GM20000 (cell line): ENCODE measurements at regions not wholly inside any gene's neighbourhood (a gene's known extent, or its start where the extent isn't known, plus 50 kb on each side); places are given as distances from the start of the nearest gene placed in this dataset.

Source experiments
- DNase-seq: peaks from one replicate; pipeline ENCODE4 v3.0.0; 2012; ENCODE audit warnings: low spot score
- CTCF ChIP-seq: IDR thresholded peaks from 2 replicates; pipeline ENCODE4 v1.5.1; 2012; ENCODE audit warnings: mild to moderate bottlenecking, control low read depth; ENCODE audit errors: extremely low read depth, missing control alignments

GRCh38 chr10:123506455-123506854 is 159.7 kb upstream of the GPR26 start:
- no peak for TF ChIP-seq CTCF
- no peak for DNase-seq

- DNase-seq = no peak
- TF ChIP-seq CTCF = no peak
Measured at GRCh38 chr10:123507298-123507697, 158.9 kb upstream of the GPR26 start.

- no peak for TF ChIP-seq CTCF
- DNase-seq = no peak
Measured at GRCh38 chr10:123509338-123509737, 156.8 kb upstream of the GPR26 start.

- DNase-seq = no peak
- no peak for TF ChIP-seq CTCF
Measured at GRCh38 chr10:123512901-123513775, 153.0 kb upstream of the GPR26 start.

GRCh38 chr10:123513870-123514269 is 152.3 kb upstream of the GPR26 start:
- no peak for TF ChIP-seq CTCF
- DNase-seq = no peak

GRCh38 chr10:123514996-123515395 is 151.2 kb upstream of the GPR26 start:
- TF ChIP-seq CTCF = no peak
- DNase-seq = no peak

GRCh38 chr10:123515661-123516060 is 150.5 kb upstream of the GPR26 start:
- TF ChIP-seq CTCF = no peak
- no peak for DNase-seq
